WTC11 (cell line): ENCODE measurements at regions not wholly inside any gene's neighbourhood (a gene's known extent, or its start where the extent isn't known, plus 50 kb on each side); places are given as distances from the start of the nearest gene placed in this dataset.

Experiments used
- ATAC-seq: fragments of 200-7000 bp; cut with Tn5 transposase; 2 replicates; pipeline ENCODE4 v1.10.0; 2021; ENCODE audit warnings: mild to moderate bottlenecking, moderate library complexity
- CTCF ChIA-PET: fragments of 300-600 bp; sonication (Branson Sonifier 250); formaldehyde crosslinking; loops from one replicate; lab custom pipeline; 2021; ENCODE audit warnings: antibody characterized with exemption; lab: Charles Lee
- POLR2A ChIA-PET: fragments of 350-600 bp; sonication (Branson Sonifier 250); formaldehyde crosslinking; loops from one replicate; lab custom pipeline; 2021; ENCODE audit warnings: antibody characterized with exemption; lab: Charles Lee
- DNase-seq: peaks from one replicate; pipeline ENCODE4 v3.0.0; 2021; ENCODE audit warnings: low spot score
- H3K27ac Mint-ChIP-seq: 2 replicates; pipeline ENCODE4 v1.8.0; 2021; ENCODE audit warnings: mixed read lengths
- H3K27me3 Mint-ChIP-seq: 2 replicates; pipeline ENCODE4 v1.8.0; 2021; ENCODE audit warnings: low read depth, mild to moderate bottlenecking, moderate library complexity, mixed read lengths
- H3K36me3 Mint-ChIP-seq: 2 replicates; pipeline ENCODE4 v1.8.0; 2021; ENCODE audit warnings: mixed read lengths
- H3K4me1 Mint-ChIP-seq: 2 replicates; pipeline ENCODE4 v1.8.0; 2022; ENCODE audit warnings: mixed read lengths
- H3K4me3 Mint-ChIP-seq: 2 replicates; pipeline ENCODE4 v1.8.0; 2021; ENCODE audit warnings: mild to moderate bottlenecking, moderate library complexity, mixed read lengths
- H3K9me3 Mint-ChIP-seq: 2 replicates; pipeline ENCODE4 v1.8.0; 2021; ENCODE audit warnings: mixed read lengths
- FOXP1 ChIP-seq: sonication (generic); formaldehyde crosslinking; IDR thresholded peaks from 2 replicates; pipeline ENCODE4 v1.8.0; 2022; ENCODE audit warnings: missing genetic modification reagents, mild to moderate bottlenecking, moderate library complexity, borderline replicate concordance
- USF2 ChIP-seq: sonication (generic); formaldehyde crosslinking; IDR thresholded peaks from 2 replicates; pipeline ENCODE4 v1.8.1; 2023; ENCODE audit warnings: mild to moderate bottlenecking, missing genetic modification reagents, moderate library complexity
- ZNF281 ChIP-seq: sonication (generic); formaldehyde crosslinking; IDR thresholded peaks from 2 replicates; pipeline ENCODE4 v1.8.0; 2023; ENCODE audit warnings: mild to moderate bottlenecking, missing genetic modification reagents

GRCh38 chr3:113157408-113158030 is 53.8 kb upstream of the BOC start (continued):
- TF ChIP-seq ZNF281 (CRISPR knock-in tag): no peak

GRCh38 chr3:113158171-113158570 is 53.2 kb upstream of the BOC start:
- H3K36me3 Mint-ChIP-seq: no peaks in the 10 kb centered on the region
- peaks cover 14% of the 10 kb centered on the region for H3K4me1 Mint-ChIP-seq
- ChIA-PET CTCF (no interaction called here), POLR2A (no interaction called here)
- DNase-seq (no peak), ATAC-seq (no peak)
- no peak overlapping the region for H3K27ac Mint-ChIP-seq
- peak; percentile 62 for TF ChIP-seq USF2 (CRISPR knock-in tag)
- no peak for TF ChIP-seq FOXP1 (CRISPR knock-in tag)
- no peak overlapping the region for H3K4me3 Mint-ChIP-seq
- no peaks in the 10 kb centered on the region for H3K27me3 Mint-ChIP-seq
- H3K9me3 Mint-ChIP-seq: no peaks in the 10 kb centered on the region
